A673 (cell line): ENCODE measurements at regions not wholly inside any gene's neighbourhood (a gene's known extent, or its start where the extent isn't known, plus 50 kb on each side); places are given as distances from the start of the nearest gene placed in this dataset.

Source experiments
- BruUV-seq: library from RNA; stranded (reverse); fragments of 400-500 nt; replicated peaks from 2 replicates; lab custom pipeline; 2021; lab: Mats Ljungman, UMichigan
- CTCF ChIA-PET: fragments of 300-600 bp; sonication (Branson Sonifier 250); formaldehyde crosslinking; loops from one replicate; lab custom pipeline; 2022; ENCODE audit warnings: antibody characterized with exemption; lab: Charles Lee
- POLR2A ChIA-PET: fragments of 300-600 bp; sonication (Branson Sonifier 250); formaldehyde crosslinking; loops from one replicate; lab custom pipeline; 2022; ENCODE audit warnings: antibody characterized with exemption; ENCODE audit not compliant: low non-redundant PET; lab: Charles Lee
- DNase-seq: peaks from one replicate; pipeline ENCODE4 v3.0.0-alpha.2; 2015; ENCODE audit warnings: low spot score
- H3K27ac ChIP-seq: fragments of 200-600 bp; sonication (generic); 2 replicates; pipeline ENCODE4 v1.5.1; 2016; ENCODE audit warnings: mixed run types, low read depth, mild to moderate bottlenecking, mixed read lengths, antibody characterized with exemption, low read length; ENCODE audit not compliant: poor library complexity, severe bottlenecking
- H3K27me3 ChIP-seq: fragments of 200-600 bp; sonication (generic); replicated peaks from 2 replicates; pipeline ENCODE4 v1.6.1; 2017; ENCODE audit warnings: mixed run types, low read depth, mild to moderate bottlenecking, mixed read lengths, antibody characterized with exemption, low read length; ENCODE audit not compliant: insufficient read depth, poor library complexity
- H3K36me3 ChIP-seq: fragments of 200-600 bp; sonication (generic); 2 replicates; pipeline ENCODE4 v1.6.1; 2016; ENCODE audit warnings: mixed run types, mild to moderate bottlenecking, mixed read lengths, antibody characterized with exemption, low read length; ENCODE audit not compliant: insufficient read depth, poor library complexity, severe bottlenecking
- H3K4me1 ChIP-seq: fragments of 200-600 bp; sonication (generic); 2 replicates; pipeline ENCODE4 v1.6.1; 2017; ENCODE audit warnings: mixed run types, mild to moderate bottlenecking, mixed read lengths, antibody characterized with exemption, low read length; ENCODE audit not compliant: insufficient read depth, poor library complexity, severe bottlenecking
- H3K4me3 ChIP-seq: fragments of 200-600 bp; sonication (generic); 2 replicates; pipeline ENCODE4 v1.5.1; 2016; ENCODE audit warnings: low read depth, mixed run types, mild to moderate bottlenecking, mixed read lengths, low read length; ENCODE audit not compliant: poor library complexity, severe bottlenecking
- H3K9me3 ChIP-seq: fragments of 200-600 bp; sonication (generic); 2 replicates; pipeline ENCODE4 v1.6.1; 2016; ENCODE audit warnings: mixed run types, low read depth, mild to moderate bottlenecking, mixed read lengths, antibody characterized with exemption, low read length; ENCODE audit not compliant: poor library complexity, severe bottlenecking
- CTCF ChIP-seq: fragments of 300-800, 200-600 bp; sonication (generic); conservative IDR thresholded peaks from 2 replicates; pipeline ENCODE4 v1.5.1; 2017; ENCODE audit warnings: low read depth, mild to moderate bottlenecking, antibody characterized with exemption, low read length, moderate library complexity, mixed read lengths
- EZH2 ChIP-seq: fragments of 200-600 bp; sonication (generic); IDR thresholded peaks from 2 replicates; pipeline ENCODE4 v1.6.1; 2017; ENCODE audit warnings: borderline replicate concordance, low read depth, mild to moderate bottlenecking, mixed read lengths, antibody characterized with exemption, low read length; ENCODE audit not compliant: poor library complexity, severe bottlenecking
- intact Hi-C: fragments of 100-400 bp; cut with micrococcal nuclease; formaldehyde crosslinking; loops from one replicate; pipeline ENCODE4 v1.10.0; 2022; ENCODE audit not compliant: unreplicated experiment

DNA sequence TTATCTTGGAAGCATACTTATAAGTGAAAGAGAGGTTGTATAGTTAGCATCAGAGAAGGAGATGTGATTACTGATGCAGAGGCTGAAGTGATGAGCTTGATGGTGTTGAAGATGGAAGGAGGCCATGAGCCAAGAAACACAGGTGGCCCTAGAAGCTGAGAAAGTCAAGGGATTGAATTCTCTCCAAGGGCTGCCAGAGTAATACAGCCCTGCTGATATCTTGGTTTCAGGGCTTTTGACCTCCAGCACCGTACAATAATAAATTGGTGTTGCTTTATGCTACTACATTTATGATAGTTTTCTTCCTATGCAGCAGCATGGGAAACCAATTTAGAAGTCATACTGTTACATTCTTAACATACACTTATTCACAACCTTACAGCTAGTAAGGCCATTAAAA, 1133.3 kb downstream of the AACS start:
- Histone ChIP-seq H3K27me3 (no peaks in the 10 kb centered on the region), H3K4me1 (no peaks in the 10 kb centered on the region), H3K27ac (no peak overlapping the region), H3K4me3 (no peak overlapping the region), H3K36me3 (no peaks in the 10 kb centered on the region), H3K9me3 (no peaks in the 10 kb centered on the region)
- ChIA-PET POLR2A (no interaction called here), CTCF (no interaction called here)
- no peak for DNase-seq
- BruUV-seq = no TSS peak
- intact Hi-C loops = no loop called here
- no peak for TF ChIP-seq CTCF
- no peak for TF ChIP-seq EZH2

GRCh38 chr12:126198966-126199692, 1133.9 kb downstream of the AACS start:
- intact Hi-C loops = no loop called here
- H3K27me3 ChIP-seq = no peaks in the 10 kb centered on the region
- no peaks in the 10 kb centered on the region for H3K9me3 ChIP-seq
- H3K4me3 ChIP-seq = no peak overlapping the region
- no peak for TF ChIP-seq EZH2
- no peak for TF ChIP-seq CTCF
- H3K36me3 ChIP-seq = no peaks in the 10 kb centered on the region
- H3K27ac ChIP-seq = no peak overlapping the region
- DNase-seq = no peak
- no TSS peak for BruUV-seq
- ChIA-PET CTCF (no interaction called here), POLR2A (no interaction called here)
- H3K4me1 ChIP-seq = no peaks in the 10 kb centered on the region

- ChIA-PET POLR2A (no interaction called here), CTCF (no interaction called here)
- Histone ChIP-seq H3K27me3 (peaks cover 4% of the 10 kb centered on the region), H3K27ac (no peak overlapping the region), H3K36me3 (no peaks in the 10 kb centered on the region), H3K4me3 (no peak overlapping the region), H3K9me3 (no peaks in the 10 kb centered on the region), H3K4me1 (no peaks in the 10 kb centered on the region)
- BruUV-seq = no TSS peak
- DNase-seq = no peak
- no peak for TF ChIP-seq CTCF
- TF ChIP-seq EZH2 = no peak
- intact Hi-C loops = no loop called here
Measured at GRCh38 chr12:126201981-126202537, 1136.8 kb downstream of the AACS start.
